GM21576 (cell line): ENCODE measurements at regions not wholly inside any gene's neighbourhood (a gene's known extent, or its start where the extent isn't known, plus 50 kb on each side); places are given as distances from the start of the nearest gene placed in this dataset.

Source experiments
- ATAC-seq: cut with Tn5 transposase; IDR thresholded peaks from one replicate; pipeline ENCODE4 v1.9.1; 2021; ENCODE audit warnings: mild to moderate bottlenecking, moderate library complexity; ENCODE audit not compliant: unreplicated experiment

DNA sequence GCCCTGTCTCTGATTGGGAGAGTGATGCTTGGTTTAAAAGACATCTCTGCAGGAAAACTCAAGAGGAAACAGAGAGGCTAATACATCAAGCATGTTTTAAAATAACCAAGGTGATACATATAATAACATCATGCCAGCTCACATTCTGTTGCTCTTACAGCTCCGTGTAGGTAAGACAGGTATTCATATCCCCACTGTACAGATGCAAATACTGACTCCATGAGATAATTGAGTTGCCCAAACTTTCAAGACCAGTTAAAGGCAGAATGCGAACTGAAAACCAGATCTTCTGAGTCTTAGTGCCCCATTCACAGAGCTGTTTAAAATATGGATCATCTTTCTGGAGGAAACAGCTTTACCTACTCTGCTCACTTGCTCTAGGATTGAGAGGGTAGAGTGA is 214.0 kb downstream of the PIK3R1 start:
- no peak for ATAC-seq

DNA sequence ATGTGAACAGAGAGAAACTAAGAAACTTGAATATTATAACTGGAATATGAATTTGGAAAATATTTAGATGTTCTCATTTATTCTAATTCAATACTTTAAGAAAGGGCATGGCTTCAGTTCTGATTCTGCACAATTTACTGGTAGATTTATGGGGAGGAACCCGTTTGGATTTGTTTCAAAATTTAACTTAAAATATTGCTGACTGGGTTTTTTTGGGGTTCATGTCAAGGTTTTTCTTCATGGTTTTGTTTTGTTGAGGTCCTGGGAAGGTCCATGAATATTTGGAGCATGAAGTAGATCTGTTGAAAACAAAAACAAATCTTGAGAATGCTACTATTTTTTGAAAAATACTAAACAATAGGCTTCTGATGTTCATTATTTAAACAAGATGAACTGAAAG is 214.7 kb downstream of the PIK3R1 start:
- ATAC-seq = no peak

DNA sequence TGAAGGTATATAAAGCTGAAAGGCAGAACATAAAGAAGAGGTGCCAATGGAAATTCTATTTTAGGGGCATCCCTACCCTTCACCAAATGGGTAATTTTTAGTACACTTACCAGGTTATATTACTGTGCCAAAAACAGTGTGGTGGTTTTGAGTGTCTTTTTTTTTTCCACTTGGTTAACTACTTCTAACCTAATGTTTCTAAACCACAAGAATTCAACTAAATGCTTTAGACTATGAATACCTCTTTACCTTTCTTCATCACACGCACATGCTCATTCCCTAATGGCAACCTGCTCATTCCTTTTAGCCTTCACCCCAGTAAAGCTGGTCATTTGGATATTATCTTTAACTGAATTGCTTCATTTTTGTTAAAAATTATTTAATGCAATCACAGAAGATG is 215.6 kb downstream of the PIK3R1 start:
- no peak for ATAC-seq

DNA sequence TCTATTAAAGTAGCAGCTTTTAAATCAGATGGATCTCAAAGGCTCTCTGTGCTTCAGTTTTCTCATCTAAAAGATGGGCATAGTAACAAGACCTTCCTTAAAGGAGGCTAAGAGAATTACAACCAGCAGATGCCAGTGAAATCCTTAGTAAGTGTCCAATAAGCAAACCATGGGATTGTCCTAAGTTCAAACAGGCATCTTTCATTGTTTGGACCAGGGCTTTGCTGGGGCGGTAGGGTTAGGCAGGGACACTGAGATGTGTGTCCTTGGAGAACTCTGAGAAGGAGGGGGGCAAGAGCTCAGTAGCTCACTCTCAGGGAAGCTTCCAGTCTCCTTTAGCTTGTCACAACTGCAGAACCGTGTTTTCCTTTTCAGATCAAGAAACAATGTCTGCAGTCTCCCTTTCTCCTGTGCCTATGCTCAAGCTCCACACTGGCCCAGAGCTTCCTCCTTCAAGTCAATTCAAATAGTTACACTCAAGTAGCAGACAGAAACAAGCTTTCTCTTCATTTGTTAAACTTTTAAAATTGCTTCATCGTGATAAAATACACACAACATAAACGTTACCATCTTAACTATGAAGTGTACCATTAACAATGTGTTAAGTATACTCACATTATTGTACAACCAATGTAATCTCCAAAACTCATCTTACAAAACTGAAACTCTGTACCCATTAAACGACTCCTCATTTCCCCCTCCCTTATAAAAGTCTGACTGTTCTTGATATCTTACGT is 216.2 kb downstream of the PIK3R1 start:
- ATAC-seq = no peak

DNA sequence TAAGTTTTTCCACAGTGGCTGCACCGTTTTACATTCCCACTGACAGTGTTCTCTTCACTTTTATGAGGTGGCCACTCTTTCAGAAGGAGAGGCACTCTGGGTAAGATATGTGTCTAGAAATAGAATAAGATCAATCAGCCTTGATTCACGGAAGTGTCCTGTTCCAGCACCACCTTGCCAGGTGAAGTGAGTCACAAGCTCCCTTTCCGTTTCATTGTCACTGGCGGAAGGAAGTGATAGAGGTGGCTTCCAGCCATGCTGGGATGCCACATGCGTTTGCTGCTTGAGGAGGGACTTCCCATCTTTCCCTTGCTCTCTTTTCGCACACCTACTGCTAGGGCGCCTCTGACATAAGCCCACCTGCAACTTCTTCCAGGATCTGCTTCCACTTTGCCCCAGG is 217.1 kb downstream of the PIK3R1 start:
- no peak for ATAC-seq

DNA sequence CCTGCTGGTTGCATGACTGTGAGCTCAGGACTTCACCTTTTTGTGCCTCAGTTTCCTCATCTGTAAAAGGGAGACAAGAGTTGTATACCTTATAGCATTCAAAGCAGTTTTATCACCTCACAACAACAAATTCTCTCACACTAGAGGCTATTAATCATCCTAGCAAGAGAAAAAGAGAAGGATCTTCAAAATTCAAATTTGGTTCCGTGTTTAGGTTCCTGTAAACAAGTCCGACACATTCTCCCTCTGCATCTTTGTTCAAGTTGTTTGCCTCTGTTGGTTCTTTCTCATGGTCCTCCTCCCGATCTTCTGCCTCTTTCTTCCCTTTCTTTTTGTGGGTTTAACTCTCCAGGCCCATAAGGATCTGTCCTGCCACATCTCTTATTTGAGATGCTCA is 218.0 kb downstream of the PIK3R1 start:
- ATAC-seq = no peak

DNA sequence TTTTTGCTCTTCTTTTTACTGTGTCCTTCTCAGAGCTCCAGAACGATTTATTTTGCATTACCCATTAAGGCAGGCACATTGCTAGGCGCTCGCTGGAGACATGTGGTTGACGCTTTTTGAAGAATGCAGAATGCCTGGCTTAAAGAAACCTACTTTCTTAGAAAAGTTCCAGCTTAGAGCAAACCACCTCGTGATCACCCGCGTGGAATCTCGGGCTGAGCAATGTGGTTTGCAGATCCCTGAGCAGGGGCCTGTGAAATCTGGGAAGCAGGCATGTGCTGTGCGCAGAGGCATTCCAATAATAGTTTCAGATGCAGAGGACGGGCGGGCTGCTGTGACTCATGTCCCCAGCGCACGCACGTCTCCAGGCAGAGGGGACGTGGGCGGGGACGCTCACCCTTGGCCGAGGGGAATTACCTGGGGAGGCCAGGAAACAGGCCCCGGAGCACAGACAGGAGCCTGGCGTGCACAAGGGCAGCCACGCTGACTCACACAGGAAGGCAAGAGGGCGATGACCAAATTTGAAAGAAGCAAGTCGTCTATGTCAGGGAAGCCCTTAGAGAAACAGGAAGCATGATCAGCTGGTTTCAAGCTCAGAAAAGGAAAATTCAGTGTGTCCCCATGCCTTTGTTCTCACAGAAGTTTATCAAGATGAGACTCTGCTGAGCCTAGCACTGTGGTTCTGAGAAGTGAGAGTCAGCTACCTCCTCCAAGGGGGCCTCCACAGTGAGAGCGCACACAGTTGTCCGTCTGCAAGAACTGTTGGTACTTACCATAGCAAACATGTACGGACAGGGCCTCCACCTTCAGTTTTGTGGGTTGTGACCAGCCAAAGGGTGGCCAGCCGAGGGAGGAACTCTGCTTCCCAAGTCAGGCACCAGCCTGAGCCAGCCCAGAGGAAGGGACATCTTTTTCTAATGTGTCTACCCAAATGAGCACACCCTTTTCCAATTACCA is 218.6 kb downstream of the PIK3R1 start:
- peak; percentile 94 for ATAC-seq

DNA sequence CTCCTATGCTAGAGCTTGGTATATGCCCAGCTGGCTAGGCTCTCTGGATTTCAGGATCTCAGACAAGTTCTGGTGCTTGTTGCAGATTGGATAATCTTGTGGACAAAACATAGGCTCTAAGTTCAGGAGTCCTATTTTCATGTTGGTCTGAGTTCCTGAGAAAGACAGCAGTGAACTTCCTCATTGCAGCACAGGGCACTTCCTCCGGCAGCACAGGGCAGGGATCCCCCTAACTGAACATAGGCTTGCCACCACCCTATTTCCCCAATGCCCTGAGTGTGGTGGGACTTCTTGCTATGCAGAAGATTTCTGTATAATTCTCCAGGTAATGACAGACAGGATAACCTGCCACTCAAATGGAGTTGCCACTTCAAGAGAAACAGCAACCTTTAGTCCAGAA is 220.1 kb downstream of the PIK3R1 start:
- no peak for ATAC-seq

DNA sequence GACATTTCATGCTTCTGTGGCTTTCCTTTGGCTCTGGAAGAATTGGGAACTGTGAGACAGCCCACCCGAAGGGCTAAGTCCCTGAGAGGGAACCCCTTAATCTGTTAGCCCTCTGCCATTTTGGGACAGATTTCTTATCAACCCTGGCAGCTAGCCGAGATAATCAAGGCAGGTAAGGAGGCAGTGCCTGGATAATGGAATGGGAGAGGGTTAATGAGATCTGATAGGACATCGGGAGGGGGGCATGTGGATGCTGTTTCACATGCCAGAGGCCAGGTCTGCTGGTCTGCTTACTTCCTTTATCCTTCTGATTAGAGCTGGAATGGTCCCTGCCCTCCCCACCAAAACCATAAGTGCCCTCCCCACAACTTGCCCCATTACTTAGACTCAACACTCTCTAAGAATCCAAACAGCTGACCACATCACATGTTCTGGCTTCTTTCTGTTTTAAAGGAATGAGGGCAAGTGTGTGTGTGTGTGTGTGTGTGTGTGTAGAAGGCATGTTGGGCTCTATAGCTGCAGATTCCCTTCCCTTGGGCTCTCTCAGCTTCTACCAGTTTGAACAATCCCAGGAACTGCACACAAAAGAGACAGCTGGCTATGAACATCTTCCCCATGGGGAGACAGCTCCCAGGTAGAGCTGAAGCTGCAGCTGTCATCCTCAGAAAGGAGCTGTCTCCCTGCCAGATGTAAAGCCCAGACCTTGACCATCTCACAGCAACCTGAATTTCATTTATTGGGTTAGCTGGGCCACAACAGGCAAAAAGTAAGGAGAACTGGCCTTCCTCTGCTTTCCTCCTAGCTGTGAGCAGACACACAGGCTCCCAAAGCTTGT is 221.3 kb downstream of the PIK3R1 start:
- no peak for ATAC-seq

DNA sequence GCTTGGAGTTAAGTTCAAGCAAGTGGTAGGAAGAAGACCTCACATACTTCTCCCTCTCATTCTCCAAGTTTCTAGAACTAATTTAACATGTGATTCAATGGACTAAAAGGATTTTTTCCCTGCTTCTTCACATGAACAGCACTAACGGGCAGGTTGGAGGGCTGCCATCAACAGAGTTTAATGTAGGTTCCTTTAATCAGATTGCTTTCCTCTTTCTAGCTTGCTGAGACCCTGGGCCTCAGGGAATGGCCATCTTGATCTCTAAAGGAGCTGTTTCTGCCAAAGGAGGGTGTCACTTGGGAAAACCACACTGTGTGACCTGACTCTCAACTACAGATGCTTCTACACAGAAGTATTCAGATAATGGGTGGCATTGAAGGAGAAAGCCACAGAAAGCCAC is 223.3 kb downstream of the PIK3R1 start:
- ATAC-seq = no peak

DNA sequence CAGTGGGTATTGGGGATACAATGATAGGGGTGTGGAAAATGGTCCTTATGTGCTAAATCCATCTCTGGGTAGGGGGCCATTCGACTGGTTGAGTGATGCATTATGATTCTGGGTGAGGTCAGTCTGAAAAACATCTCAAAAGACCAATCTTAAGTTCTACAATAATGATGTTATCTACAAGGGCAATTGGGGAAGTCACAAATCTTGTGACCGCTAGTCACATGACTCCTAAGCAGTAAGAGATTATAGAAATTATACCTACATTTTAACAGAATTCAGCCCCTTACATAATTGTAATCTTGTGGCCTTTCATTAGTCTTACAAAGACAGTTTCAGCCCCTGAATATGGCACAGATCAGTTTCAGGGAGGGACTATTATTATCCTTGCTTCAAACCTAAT is 224.7 kb downstream of the PIK3R1 start:
- no peak for ATAC-seq

DNA sequence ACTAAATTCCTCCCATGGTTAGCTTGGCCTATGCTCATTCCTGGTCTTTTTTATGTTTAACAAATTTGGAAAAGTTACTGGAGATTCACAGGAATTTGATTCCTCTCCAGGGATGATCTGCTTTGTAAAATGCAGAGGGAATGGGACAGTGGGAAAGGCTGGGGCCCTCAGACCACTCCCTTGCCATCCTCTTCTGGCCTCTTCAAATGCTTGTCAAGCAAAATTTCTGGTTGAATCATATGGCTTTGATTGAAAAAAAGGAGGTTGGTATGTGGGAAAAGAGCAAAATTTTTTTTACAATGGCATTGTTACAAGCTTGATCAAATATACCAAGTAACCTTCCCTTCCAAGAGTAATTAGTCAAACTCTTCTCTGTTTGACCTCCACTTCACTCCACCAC is 225.1 kb downstream of the PIK3R1 start:
- no peak for ATAC-seq

DNA sequence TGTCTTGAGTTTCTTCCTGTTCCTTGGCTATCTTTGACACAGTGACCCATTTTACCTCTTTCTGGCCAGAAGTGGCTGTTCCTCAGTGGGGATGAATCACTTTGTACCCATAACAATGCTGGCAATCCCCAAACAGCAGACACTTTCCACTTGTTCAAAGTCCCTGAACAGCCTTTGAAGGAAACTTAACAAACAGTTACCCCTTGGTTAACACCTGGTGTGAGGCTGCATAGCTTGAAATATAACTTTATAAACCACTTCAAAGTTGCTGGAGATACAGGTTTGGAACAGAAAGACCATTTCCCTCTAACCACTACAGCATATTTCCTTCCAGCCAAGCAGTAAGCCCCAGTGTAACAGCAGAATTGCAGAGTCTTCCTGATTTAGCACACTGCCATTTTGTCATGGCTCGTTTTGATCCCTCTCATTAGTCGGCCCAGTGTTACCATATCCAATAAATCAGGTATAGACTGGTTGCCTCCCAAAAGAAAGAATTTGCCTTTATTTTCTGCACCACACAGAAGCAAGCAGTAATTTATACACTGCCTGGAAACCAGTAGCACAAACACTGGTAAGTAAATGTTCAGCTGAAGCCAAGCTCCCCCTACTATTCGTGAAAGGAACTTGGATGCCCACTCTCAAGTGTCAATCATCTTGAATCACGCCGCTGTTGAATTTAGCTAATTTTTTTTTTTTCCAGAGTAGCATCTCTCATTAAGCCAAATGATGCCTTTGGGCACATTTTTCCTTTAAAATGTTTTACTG is 225.9 kb downstream of the PIK3R1 start:
- ATAC-seq = no peak

DNA sequence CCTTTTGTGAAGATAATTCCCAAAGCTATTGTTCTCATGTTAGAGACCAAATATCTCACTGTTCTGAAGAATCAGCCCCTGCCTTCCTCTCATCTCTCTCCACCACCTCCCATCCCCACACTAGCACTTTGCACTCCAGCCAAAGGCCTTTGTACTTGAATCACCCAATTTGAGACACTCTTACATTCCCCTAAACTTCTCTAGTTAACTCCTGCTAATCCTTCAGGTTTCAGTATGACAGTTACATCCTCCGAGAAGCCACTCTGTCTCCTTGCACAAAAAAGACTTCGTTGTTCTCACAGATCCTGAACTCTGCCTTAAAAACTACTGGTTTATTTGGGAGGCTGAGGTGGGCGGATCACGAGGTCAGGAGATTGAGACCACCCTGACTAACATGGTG is 227.5 kb downstream of the PIK3R1 start:
- ATAC-seq = no peak

DNA sequence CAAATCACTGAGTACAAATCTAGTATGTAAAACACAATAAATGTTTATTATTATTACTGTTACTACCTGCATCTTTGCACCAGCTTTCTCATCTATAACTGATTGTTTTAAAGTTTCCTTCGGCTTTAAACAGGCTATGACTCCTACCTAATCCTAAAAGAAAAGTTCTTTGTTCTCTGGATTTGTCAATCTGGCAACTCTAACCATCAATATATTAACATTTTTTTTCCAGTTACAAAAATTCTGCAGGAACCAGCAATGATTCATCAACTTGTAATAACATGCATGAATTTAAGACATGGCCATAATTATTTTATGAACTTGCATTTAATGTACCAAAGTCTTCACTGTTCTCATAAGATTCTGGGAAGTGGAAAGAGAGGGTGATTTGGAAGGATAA is 228.5 kb downstream of the PIK3R1 start:
- ATAC-seq = no peak

DNA sequence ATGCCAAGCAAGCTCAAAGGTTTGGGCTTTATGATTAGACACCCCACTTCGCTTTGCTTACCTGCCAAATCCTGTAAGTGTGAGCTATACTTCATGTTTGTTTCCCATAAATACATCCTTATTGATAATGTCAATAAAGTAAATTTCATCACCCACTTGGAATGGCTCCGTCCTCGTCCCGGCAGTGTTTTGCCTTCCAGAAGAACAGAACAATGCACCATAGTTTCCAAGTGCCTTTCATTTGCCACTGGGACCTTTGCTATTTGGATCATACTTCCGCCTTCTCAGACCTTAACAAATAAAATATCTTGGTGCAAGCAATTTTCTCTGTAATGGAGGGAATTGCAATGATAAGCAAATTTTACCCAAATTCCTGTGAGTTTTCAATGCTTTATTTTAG is 229.3 kb downstream of the PIK3R1 start:
- no peak for ATAC-seq

DNA sequence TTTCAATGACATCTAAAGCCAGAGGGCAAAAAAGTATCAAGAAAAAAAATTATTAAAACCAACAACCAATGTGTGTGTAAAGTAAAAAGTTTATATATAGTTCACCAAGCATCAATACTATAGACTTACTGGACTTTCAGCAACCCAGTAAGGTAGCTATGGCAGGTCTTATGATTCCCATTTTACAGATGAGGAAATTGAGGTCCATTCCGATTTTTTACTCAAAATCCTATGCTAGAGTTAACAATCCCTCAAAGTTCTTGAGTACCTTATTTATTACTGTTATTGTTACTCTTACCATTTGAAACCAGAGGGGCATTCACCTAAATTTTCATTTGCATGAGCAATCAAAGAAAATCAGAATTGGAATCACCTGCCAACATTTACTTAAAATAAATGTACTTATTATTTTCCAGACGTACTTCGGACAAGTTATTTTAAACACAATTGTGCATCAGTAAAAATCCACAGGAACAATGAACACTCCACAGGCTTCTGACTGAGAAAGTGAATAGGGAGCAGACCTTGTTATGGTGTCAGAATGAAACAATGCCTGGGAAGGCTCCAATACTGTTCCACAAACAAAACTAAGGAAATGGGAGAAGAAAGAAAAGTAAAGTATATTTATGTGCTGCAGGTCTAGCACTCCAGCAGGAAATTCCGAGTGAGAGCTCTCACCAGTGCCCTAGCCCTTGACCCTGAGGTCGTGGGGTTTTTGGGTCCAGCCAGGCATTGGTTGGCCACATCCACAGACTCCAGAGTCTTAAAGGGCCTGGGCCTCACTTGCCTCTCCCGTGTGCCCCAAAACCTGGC is 229.9 kb downstream of the PIK3R1 start:
- no peak for ATAC-seq

DNA sequence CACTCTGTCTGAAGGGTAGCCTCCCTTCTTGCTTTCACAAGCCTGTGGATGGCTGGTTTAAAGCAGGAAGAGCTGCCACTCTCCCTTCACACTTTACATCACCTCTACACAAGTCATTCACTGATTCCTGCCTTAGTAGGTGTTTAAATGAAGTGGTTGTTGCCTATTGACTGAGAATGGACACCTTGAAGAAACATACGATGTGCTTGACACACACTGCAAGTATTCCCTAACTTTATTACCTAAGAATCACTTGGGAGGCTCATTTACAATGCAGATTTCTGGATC is 230.5 kb downstream of the PIK3R1 start:
- ATAC-seq = no peak

DNA sequence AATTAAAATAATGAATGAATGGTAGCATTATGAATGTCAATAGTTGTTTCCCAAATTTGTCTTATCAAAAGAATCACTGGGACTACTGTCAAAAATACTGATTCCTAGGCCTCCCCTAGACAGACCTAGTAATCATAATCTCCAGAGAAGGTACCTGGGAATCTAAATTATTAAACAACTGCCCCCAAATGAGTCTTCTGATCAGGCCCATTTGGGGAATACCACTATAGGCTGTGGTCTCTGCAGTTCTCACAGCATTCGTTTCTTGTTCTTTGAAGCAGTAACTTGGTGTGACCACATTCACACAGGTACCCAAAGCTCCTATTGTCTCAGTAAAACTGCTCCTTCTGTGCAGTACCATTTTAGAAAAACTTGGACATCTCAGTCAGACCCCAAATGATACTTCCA is 230.9 kb downstream of the PIK3R1 start:
- peak; percentile 80 for ATAC-seq
